ENCODE measurements at regions not wholly inside any gene's neighbourhood (a gene's known extent, or its start where the extent isn't known, plus 50 kb on each side); places are given as distances from the start of the nearest gene placed in this dataset.

DNA sequence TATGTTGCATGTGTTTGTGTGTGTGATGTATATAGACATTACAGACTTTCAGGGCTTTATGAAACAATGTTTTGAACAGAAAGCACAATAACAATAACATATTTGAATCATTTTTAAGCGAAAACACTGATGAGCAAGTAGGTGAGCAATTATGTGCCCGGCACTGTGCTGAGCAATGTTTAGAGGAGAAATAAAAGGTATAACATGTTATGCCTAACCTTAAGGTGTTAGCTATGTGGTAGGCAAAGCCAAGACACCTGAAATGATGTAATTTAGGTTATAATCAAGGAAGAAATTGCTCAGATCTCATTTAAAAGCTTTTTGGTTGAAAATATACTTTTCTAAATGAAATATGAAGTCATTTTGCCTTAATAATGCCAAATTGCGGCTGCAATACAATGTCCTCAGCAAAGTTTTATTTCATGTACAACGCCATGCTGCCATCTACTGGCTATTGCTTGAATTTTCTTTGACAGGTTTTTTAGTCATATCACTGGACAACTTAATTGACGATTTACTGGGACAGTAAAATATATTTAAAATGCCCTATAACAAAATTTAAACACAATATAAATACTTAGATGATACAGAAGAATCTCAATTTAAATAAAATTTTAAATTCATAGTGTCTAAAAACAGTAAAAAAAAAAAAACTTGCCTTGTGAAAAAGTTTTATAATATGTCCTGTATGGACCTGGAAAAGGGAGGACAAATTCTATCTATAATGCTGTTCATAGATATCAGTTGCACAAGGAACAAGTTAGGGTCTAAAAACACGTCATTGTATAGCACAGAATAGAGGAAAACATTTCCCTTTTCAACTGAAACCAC lies 131.1 kb upstream of the CDK1 start:
- Histone ChIP-seq H3K27ac (no peak overlapping the region), H3K4me1 (peaks cover 0 to 14% (median 0%) of the 10 kb centered on the region in 3 donors), H3K9me3 (no peaks in the 10 kb centered on the region), H3K4me3 (no peak overlapping the region), H3K36me3 (no peaks in the 10 kb centered on the region), H3K27me3 (no peaks in the 10 kb centered on the region)
- intact Hi-C loops (cut with DNase I): loop anchor here (5.0 to 10.0 kb wide), 2 partner anchors 195 to 542 kb away; no protein-coding TSS in a partner anchor
- WGBS, 2 donors: 10 to 15% methylated on average over 6 of the region's 6 CpGs
- TF ChIP-seq, protein P1, sequence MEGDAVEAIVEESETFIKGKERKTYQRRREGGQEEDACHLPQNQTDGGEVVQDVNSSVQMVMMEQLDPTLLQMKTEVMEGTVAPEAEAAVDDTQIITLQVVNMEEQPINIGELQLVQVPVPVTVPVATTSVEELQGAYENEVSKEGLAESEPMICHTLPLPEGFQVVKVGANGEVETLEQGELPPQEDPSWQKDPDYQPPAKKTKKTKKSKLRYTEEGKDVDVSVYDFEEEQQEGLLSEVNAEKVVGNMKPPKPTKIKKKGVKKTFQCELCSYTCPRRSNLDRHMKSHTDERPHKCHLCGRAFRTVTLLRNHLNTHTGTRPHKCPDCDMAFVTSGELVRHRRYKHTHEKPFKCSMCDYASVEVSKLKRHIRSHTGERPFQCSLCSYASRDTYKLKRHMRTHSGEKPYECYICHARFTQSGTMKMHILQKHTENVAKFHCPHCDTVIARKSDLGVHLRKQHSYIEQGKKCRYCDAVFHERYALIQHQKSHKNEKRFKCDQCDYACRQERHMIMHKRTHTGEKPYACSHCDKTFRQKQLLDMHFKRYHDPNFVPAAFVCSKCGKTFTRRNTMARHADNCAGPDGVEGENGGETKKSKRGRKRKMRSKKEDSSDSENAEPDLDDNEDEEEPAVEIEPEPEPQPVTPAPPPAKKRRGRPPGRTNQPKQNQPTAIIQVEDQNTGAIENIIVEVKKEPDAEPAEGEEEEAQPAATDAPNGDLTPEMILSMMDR (IDR thresholded peaks at IDR 0.05): peak; percentile 40 to 80 (median 74)
- no peak for TF ChIP-seq POLR2A (IDR thresholded peaks at IDR 0.05)
- DNase-seq: no peak

DNA sequence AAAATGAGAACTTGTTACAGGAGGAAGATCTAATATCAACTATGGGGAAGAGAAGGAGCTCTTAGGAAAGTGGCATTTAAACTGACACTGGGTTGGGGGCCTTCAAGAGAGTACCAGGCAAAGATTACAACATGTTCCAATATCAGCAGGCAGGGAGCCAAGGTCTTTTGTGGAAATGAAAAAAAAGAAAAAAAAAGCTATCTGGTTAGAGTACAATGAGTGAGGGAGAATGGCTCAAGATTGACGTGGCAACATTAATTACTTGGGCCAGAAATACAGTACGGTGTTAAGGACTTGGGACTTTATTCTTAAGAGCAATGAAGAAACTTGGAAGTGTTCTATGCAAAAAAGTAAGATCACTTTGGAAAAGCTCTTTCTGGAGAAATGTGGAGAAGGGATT lies 132.3 kb upstream of the CDK1 start:
- Histone ChIP-seq H3K4me3 (no peak overlapping the region), H3K27me3 (no peaks in the 10 kb centered on the region), H3K36me3 (no peaks in the 10 kb centered on the region), H3K4me1 (peaks cover 0 to 14% (median 0%) of the 10 kb centered on the region in 3 donors), H3K9me3 (no peaks in the 10 kb centered on the region), H3K27ac (no peak overlapping the region)
- no peak for DNase-seq
- intact Hi-C loops (cut with DNase I): loop anchor here (5.0 to 10.0 kb wide), 2 partner anchors 194 to 541 kb away; no protein-coding TSS in a partner anchor
- no peak for TF ChIP-seq POLR2A (IDR thresholded peaks at IDR 0.05)
- TF ChIP-seq, protein P1 (IDR thresholded peaks at IDR 0.05): no peak
- WGBS, 2 donors: 60 to 77% methylated on average over 2 of the region's 2 CpGs

DNA sequence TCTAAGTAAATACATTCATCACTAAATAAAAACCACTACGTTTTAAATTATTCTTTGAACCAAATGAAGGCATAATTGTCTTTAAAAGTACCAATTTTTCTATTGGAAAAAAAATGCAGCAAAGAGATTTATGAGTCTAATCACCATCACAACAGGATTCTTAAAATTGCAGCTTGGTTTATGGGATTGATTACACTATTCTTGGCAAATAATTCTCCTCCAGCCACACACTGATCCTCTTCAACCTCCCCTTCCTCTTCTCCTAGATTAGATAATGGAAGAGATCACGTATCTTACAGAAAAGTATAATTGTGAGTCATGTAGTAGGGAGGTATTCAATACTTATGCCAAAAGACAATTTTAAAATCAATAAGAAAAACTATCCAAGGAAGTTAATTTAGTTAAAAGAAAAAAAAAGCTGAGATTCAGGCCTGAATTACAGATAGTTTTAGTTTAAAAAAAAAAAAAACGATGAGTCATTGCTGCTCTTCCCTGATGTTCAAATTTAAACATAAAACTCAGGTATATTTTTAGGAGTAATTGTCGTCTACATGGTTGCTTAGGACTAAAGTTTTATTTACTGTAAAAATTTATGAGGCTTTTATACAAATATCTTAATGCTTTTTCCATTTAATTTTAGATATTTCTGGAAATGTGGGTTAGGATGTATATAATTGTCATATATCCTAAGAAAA lies 133.7 kb upstream of the CDK1 start:
- WGBS, 2 donors: 49 to 52% methylated on average over 4 of the region's 4 CpGs
- no peak overlapping the region for H3K27ac ChIP-seq
- no peaks in the 10 kb centered on the region for H3K9me3 ChIP-seq
- H3K4me3 ChIP-seq: no peak overlapping the region
- peaks cover 0 to 4% (median 0%) of the 10 kb centered on the region in 3 donors for H3K4me1 ChIP-seq
- H3K27me3 ChIP-seq: no peaks in the 10 kb centered on the region
- TF ChIP-seq, protein P1 (IDR thresholded peaks at IDR 0.05): no peak
- TF ChIP-seq POLR2A (IDR thresholded peaks at IDR 0.05): no peak
- no peak for DNase-seq
- no peaks in the 10 kb centered on the region for H3K36me3 ChIP-seq
- intact Hi-C loops (cut with DNase I): loop anchor here (5.0 to 10.0 kb wide), 2 partner anchors 192 to 540 kb away; no protein-coding TSS in a partner anchor

DNA sequence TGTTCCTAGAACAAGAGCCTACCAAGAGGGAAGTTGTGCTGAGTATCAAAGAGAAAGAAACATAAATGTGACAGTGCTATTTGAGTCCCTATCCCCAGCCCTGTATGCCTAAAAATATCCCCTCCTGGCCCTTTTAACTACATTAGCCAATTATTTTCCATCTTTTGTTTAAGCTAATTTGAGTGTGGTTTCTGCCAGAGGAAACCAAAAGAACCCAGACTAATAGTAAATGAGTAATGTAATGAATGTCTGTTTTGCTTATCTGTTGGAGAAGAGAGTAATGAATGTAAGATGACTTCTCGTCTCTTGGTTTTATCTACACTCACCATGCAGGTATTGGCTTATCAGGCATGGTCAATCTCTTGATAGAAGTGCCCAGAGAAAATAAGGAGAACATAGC lies 134.4 kb upstream of the CDK1 start:
- no peak for DNase-seq
- Histone ChIP-seq H3K4me1 (peaks cover 0 to 4% (median 0%) of the 10 kb centered on the region in 3 donors), H3K36me3 (no peaks in the 10 kb centered on the region), H3K27me3 (no peaks in the 10 kb centered on the region), H3K4me3 (no peak overlapping the region), H3K9me3 (no peaks in the 10 kb centered on the region), H3K27ac (no peak overlapping the region)
- TF ChIP-seq POLR2A (IDR thresholded peaks at IDR 0.05): no peak
- TF ChIP-seq, protein P1 (IDR thresholded peaks at IDR 0.05): no peak
- 82 to 91% methylated on average over 1 of the region's 1 CpG for WGBS, 2 donors
- intact Hi-C loops (cut with DNase I): loop anchor here (10.0 kb wide), 1 partner anchor 539 kb away; no protein-coding TSS in a partner anchor

DNA sequence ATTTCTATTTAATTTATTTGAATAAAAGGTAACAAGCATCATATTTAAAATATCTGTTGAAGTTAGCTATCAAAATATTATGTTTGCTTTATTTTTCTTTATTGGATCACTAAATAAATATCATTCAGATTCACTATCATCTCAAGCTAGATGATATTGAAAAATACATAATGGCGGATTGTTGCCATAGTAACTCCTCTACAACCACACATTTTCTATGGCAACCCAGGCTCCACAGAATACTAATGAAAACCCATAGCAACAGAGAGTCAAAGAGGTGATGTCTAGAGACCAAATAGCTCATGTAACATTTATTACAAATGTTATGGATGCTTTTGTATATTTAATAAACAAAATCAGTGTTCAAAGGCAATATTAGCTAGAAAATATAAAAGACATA lies 148.9 kb upstream of the CDK1 start:
- H3K4me3 ChIP-seq: no peak overlapping the region
- DNase-seq: no peak

More for the DNA sequence above, 148.9 kb upstream of the CDK1 start:
- Histone ChIP-seq H3K36me3 (no peaks in the 10 kb centered on the region), H3K9me3 (no peaks in the 10 kb centered on the region), H3K27me3 (no peaks in the 10 kb centered on the region), H3K27ac (no peak overlapping the region), H3K4me1 (no peaks in the 10 kb centered on the region)
- TF ChIP-seq, protein P1 (IDR thresholded peaks at IDR 0.05): no peak
- TF ChIP-seq POLR2A (IDR thresholded peaks at IDR 0.05): no peak
- 87 to 94% methylated on average over 1 of the region's 1 CpG for WGBS, 2 donors
- intact Hi-C loops (cut with DNase I): no loop called here

All from esophagus squamous epithelium (tissue), 5 donors.